HG02571 (cell line): ENCODE measurements at regions not wholly inside any gene's neighbourhood (a gene's known extent, or its start where the extent isn't known, plus 50 kb on each side); places are given as distances from the start of the nearest gene placed in this dataset.
"Not testable (repeated sequence)": the region's sequence is repeated elsewhere in the genome, so short reads cannot be mapped to it uniquely, and the experiment has no call there.

Source experiments
- ATAC-seq: cut with Tn5 transposase; IDR thresholded peaks from one replicate; pipeline ENCODE4 v1.9.1; 2021; ENCODE audit warnings: mild to moderate bottlenecking, moderate library complexity; ENCODE audit not compliant: unreplicated experiment

DNA sequence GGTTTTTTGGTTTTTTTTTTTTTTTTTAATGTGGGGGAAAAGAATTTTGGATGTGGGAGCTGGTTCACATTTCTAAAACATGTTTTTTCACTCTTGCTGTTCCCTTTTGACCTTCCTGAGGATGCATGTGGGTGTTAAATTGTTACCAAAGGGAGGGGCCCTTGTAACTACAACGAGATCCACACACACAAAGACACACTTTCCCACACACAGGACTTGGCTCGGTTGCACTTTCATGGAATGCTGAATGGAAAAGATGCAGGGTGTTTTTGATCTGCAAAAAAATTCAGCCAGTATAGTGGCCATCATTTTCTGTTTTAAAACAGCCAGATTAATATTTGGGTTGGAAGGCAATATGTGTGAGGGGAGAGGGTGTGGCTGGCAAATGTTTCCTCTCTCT, 576.9 kb downstream of the EBF1 start:
- ATAC-seq = no peak

DNA sequence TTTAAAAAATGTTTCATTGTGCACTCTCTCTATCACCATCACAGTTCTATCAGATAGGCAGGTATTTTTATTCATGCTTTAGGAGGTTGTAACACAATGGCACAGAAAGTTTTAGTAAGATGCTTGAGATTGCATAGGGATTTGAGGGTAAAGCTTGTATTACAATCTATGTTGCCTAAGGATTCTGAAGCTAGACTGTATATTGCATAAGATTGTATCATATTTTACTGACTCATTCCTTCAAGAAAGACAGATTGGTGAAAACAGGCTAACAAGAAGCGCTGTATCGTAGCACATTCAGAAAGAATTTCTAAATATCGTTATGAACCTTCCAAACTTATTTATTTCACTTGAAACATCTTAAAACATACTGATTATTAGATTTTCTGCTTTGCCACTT, 577.7 kb downstream of the EBF1 start:
- no peak for ATAC-seq

DNA sequence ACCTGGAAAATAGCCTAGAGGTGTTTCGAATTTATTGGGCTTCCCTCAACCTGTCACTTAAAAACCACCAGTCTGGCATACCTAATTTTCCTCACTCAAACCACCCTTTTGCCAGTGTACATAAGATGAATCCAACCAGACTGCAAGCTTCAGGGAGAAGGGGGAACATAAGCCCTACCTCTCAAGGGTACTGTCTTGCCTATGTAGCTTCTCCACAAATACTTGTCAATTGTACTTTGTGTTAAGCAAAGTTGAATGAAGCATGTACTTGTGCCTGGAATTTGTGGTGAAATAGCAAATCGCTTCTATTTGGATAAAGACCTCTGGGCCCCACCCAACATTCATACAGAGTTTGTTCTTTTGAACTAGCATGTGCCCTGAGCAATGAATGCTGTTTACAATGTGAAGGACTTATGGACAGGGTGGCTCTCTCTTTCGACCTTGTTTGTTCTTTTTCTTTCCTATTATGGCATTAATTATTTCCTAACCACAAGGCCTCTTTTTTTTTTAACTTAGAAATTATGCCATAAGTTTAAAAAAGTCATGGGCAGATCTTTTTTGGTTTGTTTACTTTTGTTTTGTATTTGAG, 580.2 kb downstream of the EBF1 start:
- ATAC-seq = no peak

DNA sequence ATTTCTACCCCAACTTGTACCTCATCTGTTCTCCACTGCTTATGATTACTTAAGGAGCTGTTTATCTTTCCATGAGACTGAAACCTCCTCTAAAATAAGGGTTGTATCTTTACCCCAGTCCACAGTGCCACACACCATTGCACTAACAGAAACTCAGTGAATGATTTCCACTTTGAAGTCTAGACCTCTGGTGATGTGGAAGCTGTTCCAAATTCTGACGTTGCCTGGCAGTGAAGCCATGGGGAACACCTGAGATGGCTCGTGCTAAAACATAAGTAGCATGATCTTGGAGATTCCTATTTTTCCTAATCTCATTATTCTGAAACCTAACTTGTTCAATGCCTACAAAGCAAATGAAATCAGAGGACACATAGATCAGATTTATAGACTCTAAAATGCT, 583.2 kb downstream of the EBF1 start:
- no peak for ATAC-seq

DNA sequence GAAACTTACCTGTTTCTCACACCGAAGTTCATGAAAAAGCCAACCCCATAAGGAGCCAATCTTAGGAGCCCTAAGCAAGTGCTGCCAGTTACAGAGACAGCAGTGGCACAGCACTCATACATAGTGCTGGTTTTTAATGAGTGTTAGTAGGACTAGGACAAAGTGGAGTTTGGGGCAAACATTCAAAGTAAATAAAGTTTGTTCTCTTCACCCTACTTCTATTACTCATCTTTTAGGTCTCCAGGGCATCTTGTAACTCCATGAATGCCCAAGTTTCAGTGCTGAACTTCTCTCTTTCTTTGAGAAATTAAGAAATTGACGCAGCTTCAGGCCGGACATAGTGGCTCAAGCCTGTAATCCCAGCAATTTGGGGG, 584.7 kb downstream of the EBF1 start:
- ATAC-seq = no peak

DNA sequence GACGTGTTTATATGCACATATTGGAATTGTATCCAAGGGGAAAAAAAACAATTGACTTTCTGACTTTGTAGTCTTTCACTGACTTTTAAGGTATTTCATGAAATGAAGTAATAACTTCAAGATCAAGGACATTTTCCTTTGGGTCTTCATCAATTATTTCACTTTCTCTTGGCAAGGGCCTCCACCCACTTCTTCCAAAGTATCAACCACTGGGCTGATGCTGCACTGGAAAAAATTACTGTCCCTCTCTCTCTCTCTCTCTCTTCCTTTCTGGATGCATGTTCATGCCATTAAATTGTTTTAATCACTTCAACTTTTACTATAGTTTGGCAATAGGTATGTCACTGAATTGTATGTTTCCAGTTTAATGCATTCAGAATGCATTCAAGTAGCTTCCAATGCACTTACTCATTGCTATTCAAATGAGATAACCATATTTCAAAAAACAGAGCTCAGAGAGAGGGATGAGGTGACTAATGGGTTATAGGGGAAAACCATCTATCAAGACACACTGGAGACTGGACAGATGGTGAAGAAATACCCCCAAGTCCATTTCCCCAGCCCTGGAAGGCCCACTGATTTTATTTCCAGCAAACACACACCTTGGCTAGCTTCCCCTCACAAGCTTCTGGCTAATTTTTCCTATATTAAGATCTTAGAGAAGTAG, 585.3 kb downstream of the EBF1 start:
- no peak for ATAC-seq

DNA sequence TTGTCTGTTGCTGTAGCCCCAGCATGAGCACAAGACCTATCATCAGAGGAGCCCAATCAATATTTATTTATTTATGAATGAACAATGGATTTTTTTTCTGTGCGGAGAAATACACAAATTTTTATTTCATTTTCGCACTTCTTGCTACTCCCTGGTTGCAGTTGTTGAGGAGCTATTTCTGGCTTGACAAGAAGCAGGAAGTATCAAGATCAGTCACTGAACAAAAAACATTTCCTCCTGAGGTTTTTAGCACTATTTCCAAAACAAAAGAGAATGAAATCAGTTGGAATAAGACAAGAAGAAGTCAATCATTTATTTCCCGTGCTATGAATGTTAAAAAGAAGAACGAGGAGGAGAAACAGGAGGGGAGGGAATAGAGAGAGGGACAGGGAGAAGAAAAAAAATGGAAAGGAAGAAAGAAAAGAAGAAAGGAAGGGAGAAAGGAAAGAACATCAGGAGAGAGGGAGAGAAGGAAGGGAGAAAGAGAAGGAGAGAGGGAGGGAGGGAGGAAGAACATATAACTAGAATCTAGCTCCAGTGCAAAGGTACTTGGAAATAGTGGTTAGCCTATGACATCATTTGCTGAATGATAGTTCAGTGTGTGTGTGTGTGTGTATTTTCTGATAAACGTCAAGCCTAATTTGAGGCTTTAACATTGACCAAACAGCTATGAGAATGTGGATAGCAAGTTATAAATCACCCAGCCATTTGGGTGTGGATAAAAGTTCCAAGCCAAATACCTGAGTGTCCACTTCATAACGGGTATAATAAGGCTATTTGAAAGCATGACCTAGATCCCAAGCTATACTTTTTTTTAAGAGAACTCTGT, 586.0 kb downstream of the EBF1 start:
- no peak for ATAC-seq

DNA sequence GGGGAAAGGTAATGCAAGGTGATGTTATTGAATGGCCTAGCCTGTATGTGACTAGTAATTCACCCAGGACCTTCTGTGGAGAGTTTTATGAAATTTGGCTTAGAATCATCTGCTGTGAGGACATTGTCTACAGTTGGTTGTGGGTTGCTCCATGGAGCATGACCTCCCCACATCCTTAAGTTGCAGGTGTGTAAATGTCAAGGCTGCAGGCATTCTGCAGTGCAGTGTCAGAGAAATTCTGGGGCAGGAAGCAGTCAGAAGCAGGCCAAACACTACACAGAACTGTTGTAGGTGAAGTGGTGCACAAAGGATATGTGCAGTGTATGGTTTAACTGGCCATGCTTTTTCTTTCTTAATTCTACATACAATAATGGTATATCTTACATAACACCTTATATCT, 588.3 kb downstream of the EBF1 start:
- ATAC-seq = peak; percentile 48

DNA sequence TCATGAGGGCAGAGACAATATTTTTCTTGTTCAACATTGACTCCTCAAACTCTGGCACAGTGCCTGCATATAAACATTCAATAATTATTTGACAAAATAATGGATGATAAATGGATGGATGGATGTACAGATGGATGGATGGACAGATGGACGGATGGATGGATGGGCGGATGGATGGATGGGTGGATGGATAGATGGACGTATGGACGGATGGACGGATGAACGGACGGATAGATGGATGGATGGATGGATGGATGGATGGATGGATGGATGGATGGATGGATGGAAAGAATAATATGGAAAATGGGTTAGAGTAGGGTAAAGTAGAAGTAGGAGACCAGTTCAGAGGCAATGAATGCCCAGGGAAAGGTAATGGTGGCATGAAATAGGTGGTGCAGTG, 589.2 kb downstream of the EBF1 start:
- no peak for ATAC-seq

DNA sequence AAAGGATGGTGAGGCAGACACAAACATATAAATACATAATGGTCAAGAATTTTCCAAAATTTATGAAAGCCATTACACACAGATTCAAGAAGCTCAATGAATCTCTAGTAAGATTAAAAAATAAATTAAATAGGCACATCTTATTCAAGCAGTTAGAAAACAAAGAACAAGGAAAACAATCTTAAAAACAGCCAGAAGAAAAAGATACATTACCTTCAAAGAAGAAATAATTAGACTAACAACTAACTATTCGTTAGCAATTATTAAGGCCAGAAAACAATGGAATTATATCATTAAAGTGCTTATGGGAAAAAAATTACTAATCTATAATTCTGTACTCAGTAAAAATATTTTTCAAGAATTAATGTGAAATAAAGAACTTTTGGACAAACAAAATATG, 593.1 kb downstream of the EBF1 start:
- no peak for ATAC-seq

DNA sequence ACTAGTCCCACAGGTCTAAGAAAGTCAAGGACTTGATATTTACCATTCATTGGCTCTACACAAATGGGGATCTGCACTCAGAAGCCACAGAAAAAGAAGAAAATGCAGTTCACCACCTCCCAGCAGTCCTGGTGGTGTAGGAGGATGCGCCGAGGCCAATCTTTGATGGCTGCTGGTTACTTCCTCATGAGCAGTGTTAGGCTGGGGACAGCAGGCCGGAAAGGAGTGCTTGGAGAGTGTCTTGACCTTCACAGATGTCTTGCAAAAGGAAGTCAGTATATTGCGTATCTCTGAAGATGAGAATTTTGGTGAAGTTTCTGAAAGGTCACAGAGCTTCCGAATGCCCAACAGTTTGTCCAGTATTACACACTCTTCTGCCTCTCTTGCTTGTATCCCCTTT, 597.0 kb downstream of the EBF1 start:
- ATAC-seq = no peak

DNA sequence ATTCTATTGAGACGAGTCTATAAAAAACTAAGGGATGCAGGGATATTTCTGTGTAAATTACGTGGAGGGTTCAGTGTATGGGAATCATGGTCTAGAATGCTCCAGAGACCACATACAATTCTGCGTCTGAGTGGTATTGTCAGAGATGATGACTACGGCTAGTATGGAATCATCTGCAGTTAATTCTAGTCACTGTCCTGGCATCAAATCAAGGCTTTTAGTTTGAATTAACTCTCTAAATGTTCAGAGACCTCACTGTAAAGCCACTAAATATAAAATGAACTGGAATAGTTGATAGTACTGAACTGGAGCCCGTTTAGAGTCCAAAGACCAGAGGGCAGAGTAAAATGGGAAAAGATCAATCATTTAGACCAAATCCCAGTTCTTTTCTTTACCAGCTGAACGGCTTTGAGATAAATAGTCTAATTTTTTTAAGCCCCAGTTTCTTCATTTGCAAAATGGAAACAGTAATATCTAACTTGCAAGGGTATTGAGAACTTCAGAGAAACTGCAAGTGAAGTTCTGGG, 599.8 kb downstream of the EBF1 start:
- no peak for ATAC-seq

DNA sequence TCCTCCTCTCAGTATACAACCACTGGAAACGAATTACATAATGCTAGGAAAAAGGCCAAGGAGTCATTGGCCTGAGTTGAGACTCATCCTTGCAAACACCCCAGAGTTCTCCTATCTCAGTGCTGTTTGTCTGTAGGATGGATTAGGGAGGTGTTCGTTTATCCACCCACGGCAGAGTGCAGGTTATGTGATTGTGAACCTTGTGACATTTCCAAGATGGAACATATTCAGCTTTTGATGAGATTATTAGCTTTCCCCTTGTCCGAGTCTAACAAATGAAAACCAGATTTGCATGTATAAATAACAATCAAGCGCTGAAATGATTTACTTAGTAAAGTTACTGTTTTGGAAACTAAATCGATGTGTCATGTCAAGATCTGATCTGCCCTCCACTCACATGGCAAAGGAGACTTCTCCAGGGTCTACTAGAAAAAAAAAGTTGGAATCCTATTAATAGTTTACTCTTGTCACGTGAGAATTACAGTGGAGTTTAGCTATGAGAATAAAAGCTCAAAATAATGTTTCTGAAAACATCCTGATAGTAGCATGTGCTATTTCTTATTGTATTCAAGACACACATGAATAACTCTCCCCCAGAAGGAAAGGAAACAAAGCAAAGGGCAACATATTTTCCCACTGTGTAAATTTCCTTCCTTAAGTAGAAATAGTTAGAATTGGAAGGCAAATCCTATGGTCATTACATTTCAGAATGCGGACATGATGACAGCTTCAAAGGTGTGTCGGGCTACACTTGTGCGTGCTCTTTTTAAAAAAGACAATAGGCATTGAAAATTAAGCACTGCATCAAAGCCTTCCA, 600.4 kb downstream of the EBF1 start:
- no peak for ATAC-seq

DNA sequence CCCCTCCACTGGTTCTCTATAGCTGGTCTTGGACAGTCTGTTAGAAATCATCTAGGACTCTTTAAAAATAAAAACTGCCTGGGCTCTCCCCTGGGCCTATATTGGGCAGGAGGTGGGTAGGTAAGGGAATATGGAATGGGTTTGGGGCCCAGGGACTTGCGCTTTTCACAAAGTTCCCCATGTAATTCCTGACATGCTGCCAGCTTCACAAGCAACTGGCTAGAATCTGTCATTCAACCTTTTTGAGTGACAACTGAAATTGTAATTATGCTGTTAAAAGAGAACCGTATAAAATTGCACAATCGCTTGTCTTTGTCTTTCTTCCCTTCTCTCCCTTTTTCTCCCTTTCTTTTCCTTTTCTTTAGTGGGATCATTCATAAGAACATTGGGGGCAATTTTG, 603.1 kb downstream of the EBF1 start:
- ATAC-seq = no peak

DNA sequence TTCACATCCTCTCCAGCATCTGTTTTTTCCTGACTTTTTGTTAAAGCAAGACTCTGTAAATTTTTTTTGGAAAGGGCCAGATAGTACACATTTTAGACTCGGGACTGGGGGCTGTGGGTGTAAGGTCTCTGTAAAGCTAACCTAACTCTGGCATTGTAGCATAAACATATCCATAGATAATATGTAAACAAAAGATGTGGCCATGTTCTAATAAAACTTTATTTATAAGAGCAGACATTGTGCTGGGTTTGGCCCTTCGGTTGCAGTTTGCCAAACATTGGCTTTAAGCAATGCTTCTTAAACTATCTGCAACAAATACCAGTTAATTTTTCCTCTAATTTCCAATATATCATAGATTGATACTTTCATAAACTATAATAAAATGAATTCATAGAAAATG, 605.2 kb downstream of the EBF1 start:
- no peak for ATAC-seq

DNA sequence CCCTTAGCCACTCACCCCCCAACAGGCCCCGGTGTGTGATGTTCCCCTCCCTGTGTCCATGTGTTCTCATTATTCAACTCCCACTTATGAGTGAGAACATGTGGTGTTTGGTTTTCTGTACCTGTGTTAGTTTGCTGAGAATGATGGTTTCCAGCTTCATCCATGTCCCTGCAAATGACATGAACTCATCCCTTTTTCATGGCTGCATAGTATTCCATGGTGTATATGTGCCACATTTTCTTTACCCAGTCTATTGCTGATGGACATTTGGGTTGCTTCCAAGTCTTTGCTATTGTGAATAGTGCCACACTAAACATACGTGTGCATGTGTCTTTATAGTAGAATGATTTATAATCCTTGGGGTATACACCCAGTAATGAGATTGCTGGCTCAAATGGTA, 605.7 kb downstream of the EBF1 start:
- not testable (repeated sequence) for ATAC-seq

DNA sequence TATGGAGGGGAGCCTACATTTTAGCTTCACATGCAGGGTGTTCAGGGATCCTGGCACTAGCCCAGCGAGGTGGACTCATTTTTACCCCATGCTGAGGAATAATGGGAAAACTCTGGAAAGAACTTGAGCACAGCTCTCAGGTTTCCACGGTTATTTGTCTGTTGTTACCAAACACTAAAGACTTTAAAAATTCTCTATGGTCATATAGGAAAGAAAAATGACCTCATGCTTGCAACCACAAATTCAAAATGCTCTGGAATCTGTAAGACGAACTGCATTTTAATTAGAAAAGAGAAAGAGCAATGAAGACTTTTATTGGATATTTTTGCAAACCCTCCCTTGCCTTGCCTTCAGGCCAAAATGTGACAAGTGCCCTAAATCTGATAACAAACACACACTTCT, 606.9 kb downstream of the EBF1 start:
- ATAC-seq = no peak

DNA sequence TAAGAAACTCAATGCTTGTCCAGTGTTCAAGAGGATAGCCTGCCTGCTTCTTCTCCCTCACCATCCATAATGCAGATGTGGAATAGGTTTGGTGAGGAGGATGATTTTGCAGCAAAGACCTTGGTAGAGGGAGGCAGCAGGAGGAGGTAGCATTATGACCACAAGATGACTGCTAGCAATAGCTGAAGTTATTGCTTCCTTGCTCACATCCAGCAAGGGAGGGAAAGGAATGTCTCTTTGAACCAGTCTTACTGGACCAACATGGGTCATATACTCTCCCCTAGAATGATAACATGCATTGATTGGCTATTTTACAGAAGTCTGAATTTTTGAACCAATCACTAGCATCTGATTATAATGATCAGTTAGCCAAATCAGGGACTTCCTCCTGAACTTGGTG, 607.6 kb downstream of the EBF1 start:
- no peak for ATAC-seq

DNA sequence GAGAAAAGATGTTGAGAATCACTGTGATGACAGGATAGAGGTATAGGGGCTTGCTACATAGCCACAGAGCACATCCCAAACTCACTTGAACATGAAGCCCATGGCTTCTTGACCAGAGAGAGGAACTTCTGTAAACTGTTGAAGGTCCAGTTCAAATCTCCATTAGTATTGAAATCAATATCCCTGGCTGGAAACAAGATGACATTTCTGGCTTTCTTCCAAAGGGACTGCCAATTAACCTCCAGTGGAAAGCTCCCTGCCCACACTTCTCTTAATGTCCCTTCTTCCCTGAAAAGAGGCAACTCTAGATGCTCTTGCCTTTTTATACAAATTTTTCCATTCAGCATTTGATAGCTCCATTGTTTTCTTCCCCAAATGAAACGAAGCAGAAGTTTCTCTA, 612.1 kb downstream of the EBF1 start:
- ATAC-seq = no peak

DNA sequence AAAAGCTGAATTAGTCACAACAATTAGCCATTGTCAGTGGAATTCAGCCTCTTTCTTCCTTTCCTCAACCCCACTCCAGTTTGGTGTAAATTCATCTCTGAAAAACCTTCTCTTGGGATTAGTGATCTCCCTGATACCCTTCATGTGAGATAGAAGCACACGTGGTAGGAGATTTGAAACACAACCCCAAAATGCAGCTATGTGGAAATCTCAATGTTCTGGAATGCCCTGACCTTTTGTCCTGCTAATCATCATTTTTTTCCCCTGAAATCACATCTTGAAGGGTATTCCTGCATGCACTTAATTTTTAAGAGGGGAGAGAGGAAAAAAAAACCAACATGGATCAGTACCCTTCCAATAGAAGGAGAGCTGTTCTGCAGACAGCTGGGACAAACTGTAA, 612.6 kb downstream of the EBF1 start:
- ATAC-seq = no peak

DNA sequence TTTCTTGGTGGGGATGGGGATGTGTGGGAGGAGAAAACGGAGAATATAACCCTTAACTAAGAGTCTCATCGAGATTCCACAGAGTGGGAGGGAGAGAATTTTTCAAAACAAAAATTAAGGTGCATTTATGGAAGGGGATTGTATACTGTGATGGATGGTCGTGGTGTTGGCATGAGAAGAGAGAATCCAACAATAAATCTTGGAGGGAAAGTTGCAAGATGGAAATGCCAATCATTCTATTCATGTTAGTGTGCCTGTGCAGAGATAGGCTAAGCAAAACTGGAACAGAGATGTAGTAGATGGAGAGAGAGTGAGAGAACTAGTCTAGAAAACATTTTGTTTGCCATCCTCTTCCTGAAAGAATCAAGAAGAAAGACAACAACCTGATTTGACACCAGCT, 613.1 kb downstream of the EBF1 start:
- no peak for ATAC-seq
